OCI-LY3 (cell line): ENCODE measurements at regions not wholly inside any gene's neighbourhood (a gene's known extent, or its start where the extent isn't known, plus 50 kb on each side); places are given as distances from the start of the nearest gene placed in this dataset.

Experiments
- CTCF ChIP-seq: fragments of 200-600, 300-600 bp; sonication (generic); IDR thresholded peaks from 2 replicates; pipeline ENCODE4 v1.5.1; 2014; ENCODE audit warnings: antibody characterized with exemption, low read length, low read depth
- EZH2phosphoT487 ChIP-seq: fragments of 200-600 bp; shearing (Covaris generic); IDR thresholded peaks from 2 replicates; pipeline ENCODE4 v1.6.1; 2018; ENCODE audit warnings: antibody characterized with exemption, mixed run types, low read depth

- TF ChIP-seq CTCF: no peak
- no peak for TF ChIP-seq EZH2phosphoT487
These were observed 333.9 kb upstream of the SMIM30 start for GRCh38 chr7:113452245-113452644.
